Prostate gland (tissue), 2 donors: ENCODE measurements at regions not wholly inside any gene's neighbourhood (a gene's known extent, or its start where the extent isn't known, plus 50 kb on each side); places are given as distances from the start of the nearest gene placed in this dataset.

Source experiments
- CTCF ChIP-seq, 4 experiments: fragments of 200-600 bp in 2 of 4; fragments of 450-650 bp in 2 of 4; sonication (generic) in 2 of 4; IDR thresholded peaks; 1 replicate in 3 of 4; 2 replicates in 1 of 4; pipeline ENCODE4 v1.5.1; 2016 to 2019; ENCODE audit warnings: antibody characterized with exemption in 4 of 4, mild to moderate bottlenecking in 2 of 4, moderate library complexity in 2 of 4
- POLR2A ChIP-seq: fragments of 450-650 bp; IDR thresholded peaks from one replicate; pipeline ENCODE4 v1.6.1; 2016; ENCODE audit warnings: antibody characterized with exemption, mild to moderate bottlenecking

- TF ChIP-seq POLR2A (no peak), CTCF (IDR thresholded peaks at IDR 0.05) (no peak)
Observed at GRCh38 chr3:177823701-177824189, 626.5 kb upstream of the TBL1XR1 start.
